ENCODE measurements at regions not wholly inside any gene's neighbourhood (a gene's known extent, or its start where the extent isn't known, plus 50 kb on each side); places are given as distances from the start of the nearest gene placed in this dataset.

- TF ChIP-seq CTCF (IDR thresholded peaks at IDR 0.05) = no peak
- Histone ChIP-seq H3K36me3 (ENCODE audit: control insufficient read depth, insufficient read depth, low read length) (no peaks in the 10 kb centered on the region), H3K4me3 (ENCODE audit: low read length) (no peak overlapping the region), H3K27ac (ENCODE audit: low read length) (no peak overlapping the region), H3K27me3 (ENCODE audit: control insufficient read depth, insufficient read depth, low read length) (no peaks in the 10 kb centered on the region), H3K4me1 (ENCODE audit: control insufficient read depth, insufficient read depth, low read length) (peaks cover 5% of the 10 kb centered on the region), H3K9me3 (ENCODE audit: control insufficient read depth, insufficient read depth, low read length) (no peaks in the 10 kb centered on the region)
- intact Hi-C loops (cut with micrococcal nuclease) = no loop called here
- Mint-ChIP-seq H3K27me3 (ENCODE audit: low read depth in 2 of 2) (peaks cover 0 to 18% of the 10 kb centered on the region in 2 donors), H3K36me3 (no peaks in the 10 kb centered on the region), H3K4me3 (no peak overlapping the region), H3K27ac (no peak overlapping the region), H3K9me3 (no peaks in the 10 kb centered on the region), H3K4me1 (peaks cover 12 to 15% of the 10 kb centered on the region in 2 donors)
- ATAC-seq (no peak), DNase-seq (no peak)
- 90% methylated on average over 2 of the region's 2 CpGs for WGBS (ENCODE audit: insufficient coverage)
Measured at GRCh38 chr5:171661143-171661542, 124.5 kb upstream of the SMIM23 start.

GRCh38 chr5:171663311-171664085 lies 122.1 kb upstream of the SMIM23 start:
- Mint-ChIP-seq H3K27ac (no peak overlapping the region), H3K4me3 (no peak overlapping the region), H3K9me3 (no peaks in the 10 kb centered on the region), H3K27me3 (ENCODE audit: low read depth in 2 of 2) (peaks cover 0 to 18% of the 10 kb centered on the region in 2 donors), H3K36me3 (no peaks in the 10 kb centered on the region), H3K4me1 (peaks cover 12 to 15% of the 10 kb centered on the region in 2 donors)
- Histone ChIP-seq H3K4me1 (ENCODE audit: control insufficient read depth, insufficient read depth, low read length) (peaks cover 5% of the 10 kb centered on the region), H3K9me3 (ENCODE audit: control insufficient read depth, insufficient read depth, low read length) (no peaks in the 10 kb centered on the region), H3K27me3 (ENCODE audit: control insufficient read depth, insufficient read depth, low read length) (no peaks in the 10 kb centered on the region), H3K27ac (ENCODE audit: low read length) (no peak overlapping the region), H3K36me3 (ENCODE audit: control insufficient read depth, insufficient read depth, low read length) (no peaks in the 10 kb centered on the region), H3K4me3 (ENCODE audit: low read length) (no peak overlapping the region)
- WGBS (ENCODE audit: insufficient coverage) = 90% methylated on average over 8 of the region's 9 CpGs
- no peak for TF ChIP-seq CTCF (IDR thresholded peaks at IDR 0.05)
- no peak for ATAC-seq
- DNase-seq = no peak
- intact Hi-C loops (cut with micrococcal nuclease) = no loop called here

GRCh38 chr5:171664489-171664888 lies 121.1 kb upstream of the SMIM23 start:
- DNase-seq (no peak), ATAC-seq (no peak)
- Mint-ChIP-seq H3K27me3 (ENCODE audit: low read depth in 2 of 2) (peaks cover 0 to 18% of the 10 kb centered on the region in 2 donors), H3K36me3 (no peaks in the 10 kb centered on the region), H3K27ac (no peak overlapping the region), H3K4me3 (no peak overlapping the region), H3K4me1 (peaks cover 12 to 15% of the 10 kb centered on the region in 2 donors), H3K9me3 (no peaks in the 10 kb centered on the region)
- 90% methylated on average over 4 of the region's 4 CpGs for WGBS (ENCODE audit: insufficient coverage)
- H3K4me3 ChIP-seq (ENCODE audit: low read length) = no peak overlapping the region
- no peaks in the 10 kb centered on the region for H3K27me3 ChIP-seq (ENCODE audit: control insufficient read depth, insufficient read depth, low read length)
- intact Hi-C loops (cut with micrococcal nuclease) = no loop called here
- H3K27ac ChIP-seq (ENCODE audit: low read length) = no peak overlapping the region
- TF ChIP-seq CTCF (IDR thresholded peaks at IDR 0.05) = no peak
- no peaks in the 10 kb centered on the region for H3K36me3 ChIP-seq (ENCODE audit: control insufficient read depth, insufficient read depth, low read length)
- H3K9me3 ChIP-seq (ENCODE audit: control insufficient read depth, insufficient read depth, low read length) = no peaks in the 10 kb centered on the region
- peaks cover 5% of the 10 kb centered on the region for H3K4me1 ChIP-seq (ENCODE audit: control insufficient read depth, insufficient read depth, low read length)

- Mint-ChIP-seq H3K36me3 (no peaks in the 10 kb centered on the region), H3K9me3 (no peaks in the 10 kb centered on the region), H3K27me3 (ENCODE audit: low read depth in 2 of 2) (peaks cover 7 to 35% of the 10 kb centered on the region in 2 donors), H3K4me3 (no peak overlapping the region), H3K27ac (no peak overlapping the region), H3K4me1 (no peaks in the 10 kb centered on the region)
- H3K4me1 ChIP-seq (ENCODE audit: control insufficient read depth, insufficient read depth, low read length) = no peaks in the 10 kb centered on the region
- H3K4me3 ChIP-seq (ENCODE audit: low read length) = no peak overlapping the region
- intact Hi-C loops (cut with micrococcal nuclease) = no loop called here
- TF ChIP-seq CTCF (IDR thresholded peaks at IDR 0.05) = no peak
- H3K36me3 ChIP-seq (ENCODE audit: control insufficient read depth, insufficient read depth, low read length) = no peaks in the 10 kb centered on the region
- no peak for DNase-seq
- 88% methylated on average over 10 of the region's 10 CpGs for WGBS (ENCODE audit: insufficient coverage)
- H3K9me3 ChIP-seq (ENCODE audit: control insufficient read depth, insufficient read depth, low read length) = no peaks in the 10 kb centered on the region
- ATAC-seq = no peak
- no peaks in the 10 kb centered on the region for H3K27me3 ChIP-seq (ENCODE audit: control insufficient read depth, insufficient read depth, low read length)
- H3K27ac ChIP-seq (ENCODE audit: low read length) = no peak overlapping the region
Measured at GRCh38 chr5:171666815-171667214, 118.8 kb upstream of the SMIM23 start.
